GM18870 (cell line): ENCODE measurements at regions not wholly inside any gene's neighbourhood (a gene's known extent, or its start where the extent isn't known, plus 50 kb on each side); places are given as distances from the start of the nearest gene placed in this dataset.
"Not testable (repeated sequence)": the region's sequence is repeated elsewhere in the genome, so short reads cannot be mapped to it uniquely, and the experiment has no call there.

Source experiments
- ATAC-seq: cut with Tn5 transposase; IDR thresholded peaks from one replicate; pipeline ENCODE4 v1.9.1; 2021; ENCODE audit warnings: moderate library complexity; ENCODE audit not compliant: unreplicated experiment

GRCh38 chr1:87398641-87399040 is 70.0 kb downstream of the LMO4 start:
- no peak for ATAC-seq

GRCh38 chr1:87399264-87399663 is 70.6 kb downstream of the LMO4 start:
- ATAC-seq: no peak

- ATAC-seq: no peak
These were observed 71.0 kb downstream of the LMO4 start for GRCh38 chr1:87399701-87400100.

DNA sequence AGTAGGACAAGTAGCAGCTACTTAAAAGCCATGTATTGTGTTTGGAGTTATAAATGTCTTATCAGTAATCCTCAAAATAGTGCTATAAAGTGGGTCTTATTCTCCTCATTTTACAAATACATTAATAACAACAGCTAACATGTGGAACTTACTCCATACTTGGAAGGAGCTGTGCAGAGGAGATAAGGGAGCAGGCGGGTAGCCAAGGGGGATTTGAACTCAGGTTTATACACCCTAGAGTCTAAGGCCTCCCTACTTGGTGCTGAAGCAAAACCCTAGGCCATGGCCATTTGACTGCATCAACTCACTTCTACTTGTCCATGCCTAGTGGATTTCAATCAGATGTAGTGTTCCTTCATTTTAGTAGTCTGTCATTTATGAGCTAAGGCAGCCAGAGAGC is 72.1 kb downstream of the LMO4 start:
- ATAC-seq: no peak

DNA sequence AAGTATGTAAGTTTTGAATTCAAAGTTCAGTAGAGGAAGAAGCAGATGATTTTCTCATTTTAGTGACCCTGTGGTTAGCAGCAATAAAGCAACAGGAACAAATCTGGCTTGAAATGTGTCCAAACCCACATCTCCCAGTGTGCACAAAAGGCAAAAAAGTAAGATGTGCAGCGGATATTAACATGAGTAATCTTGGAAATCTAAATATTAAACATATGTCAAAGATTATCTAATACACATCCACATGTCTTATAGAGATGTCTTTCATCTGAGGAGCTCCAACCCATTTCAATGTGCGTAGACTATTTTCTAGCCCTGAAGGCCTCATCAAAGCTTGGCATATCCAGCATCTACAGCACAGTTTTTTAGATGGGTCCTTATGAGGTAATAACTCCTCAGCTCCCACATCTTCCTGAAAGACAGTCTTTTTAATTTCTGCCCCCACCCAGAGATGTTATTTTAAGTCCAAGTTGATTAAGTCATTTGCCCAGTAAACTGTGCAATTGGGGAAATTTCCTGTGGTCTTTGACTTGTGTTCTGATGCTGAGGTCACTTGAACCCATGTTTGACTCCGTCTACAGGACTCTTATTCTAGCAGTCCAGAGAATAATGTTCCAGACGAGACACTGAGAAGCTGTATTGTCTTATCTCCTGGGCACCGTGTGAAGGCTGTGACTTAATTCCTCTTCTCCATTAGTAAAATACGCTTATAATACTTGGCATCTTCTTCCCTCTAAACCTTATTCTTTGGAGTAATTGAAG is 73.7 kb downstream of the LMO4 start:
- no peak for ATAC-seq

DNA sequence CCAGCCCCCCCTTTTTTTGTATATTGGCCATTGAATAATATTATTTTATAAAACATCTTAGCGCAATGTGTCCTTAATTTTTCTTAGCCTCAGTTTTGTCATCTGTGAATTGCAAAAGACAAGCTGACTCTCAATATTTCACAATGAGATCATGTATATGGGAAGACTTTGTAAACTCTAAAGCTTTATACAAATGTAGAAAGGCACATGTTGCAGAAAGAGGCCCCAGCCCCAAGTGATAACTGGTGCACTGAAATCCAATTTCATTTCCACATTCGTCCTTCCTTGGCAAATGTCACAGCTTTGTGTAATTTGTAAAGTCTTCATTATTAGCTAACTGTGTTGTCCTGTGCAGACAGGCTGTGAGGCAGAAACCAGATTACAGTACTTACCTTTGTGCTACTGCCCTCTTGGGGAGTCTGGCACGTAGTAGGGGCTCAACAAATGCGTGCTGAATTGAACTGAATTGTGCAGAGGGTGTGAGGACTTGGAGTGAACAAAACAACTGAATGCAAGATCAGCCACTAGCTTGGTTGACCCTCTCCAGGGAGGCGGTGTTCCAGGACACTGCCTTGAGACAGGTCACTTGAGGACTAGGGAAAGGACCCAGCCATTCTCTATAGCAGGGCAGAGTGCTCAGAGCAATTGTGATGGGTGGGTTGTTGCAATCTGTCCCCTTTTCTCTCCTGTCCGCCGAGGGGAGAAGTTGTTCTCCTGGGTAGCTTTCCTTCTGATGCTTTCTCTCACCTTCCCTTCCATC is 74.6 kb downstream of the LMO4 start:
- no peak for ATAC-seq

GRCh38 chr1:87404296-87404695 is 75.6 kb downstream of the LMO4 start:
- ATAC-seq: no peak

DNA sequence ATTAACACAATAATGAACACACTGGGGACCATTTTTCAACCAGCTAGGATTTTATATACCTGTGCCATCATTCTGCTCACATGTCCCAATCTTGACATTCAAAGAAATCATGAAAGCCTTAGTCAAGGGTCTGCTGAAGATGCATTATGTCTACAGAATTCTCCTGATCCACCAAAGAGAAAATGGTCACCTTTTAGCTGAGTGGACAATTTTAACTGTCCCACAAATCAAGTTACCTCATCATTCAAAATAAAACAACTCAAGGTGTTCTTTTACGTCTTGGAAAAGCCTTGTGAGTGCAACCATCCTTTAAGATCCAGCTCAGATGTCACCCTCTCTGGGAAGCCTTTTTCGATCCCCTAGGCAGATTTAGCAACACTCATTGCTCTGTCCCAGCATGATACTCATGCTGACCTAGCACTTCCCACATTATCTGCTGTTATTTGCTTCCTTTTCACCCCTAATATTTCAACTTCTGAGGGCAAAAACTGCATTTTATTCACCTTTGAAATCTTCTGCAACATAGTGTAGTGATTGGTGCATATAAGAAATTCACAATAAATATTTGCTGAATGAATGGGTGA is 80.1 kb downstream of the LMO4 start:
- no peak for ATAC-seq

GRCh38 chr1:87410776-87411480 is 82.2 kb downstream of the LMO4 start:
- ATAC-seq: no peak

DNA sequence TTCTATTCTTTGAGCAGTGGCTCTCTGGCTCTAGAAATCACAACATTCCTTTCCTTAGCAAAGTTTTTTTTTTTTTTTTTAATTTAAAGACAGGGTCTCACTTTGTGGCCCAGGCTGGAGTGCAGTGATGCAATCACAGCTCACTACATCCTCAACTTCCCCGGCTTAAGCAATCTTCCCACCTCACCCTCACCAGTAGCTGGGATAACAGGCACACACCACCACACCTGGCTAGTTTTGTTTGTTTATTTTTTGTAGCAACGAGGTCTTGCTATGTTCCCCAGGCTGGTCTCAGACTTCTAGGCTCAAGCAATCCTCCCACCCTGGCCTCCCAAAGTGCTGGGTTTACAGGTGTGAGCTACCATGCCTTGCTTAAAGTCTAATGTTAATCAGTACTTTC is 85.2 kb downstream of the LMO4 start:
- ATAC-seq: not testable (repeated sequence)

DNA sequence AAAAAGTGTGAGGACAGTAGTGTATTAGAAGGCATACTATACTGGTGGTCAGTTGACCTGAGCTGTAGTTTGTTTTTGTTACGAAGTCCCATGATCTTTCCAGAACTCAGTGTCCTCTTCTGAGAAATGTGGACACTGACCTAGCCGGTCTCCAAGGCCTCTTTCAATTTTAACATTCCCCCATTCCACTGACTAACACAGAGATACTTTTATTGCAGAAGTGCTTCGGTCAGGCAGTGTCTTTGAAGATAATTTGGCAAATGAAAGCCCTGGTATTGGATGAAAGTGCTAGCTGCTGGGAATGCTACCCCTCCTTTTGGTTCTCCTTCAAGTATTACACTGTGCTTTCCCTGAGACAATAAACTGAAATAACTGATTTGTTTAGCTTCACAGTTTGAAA is 89.4 kb downstream of the LMO4 start:
- ATAC-seq: no peak

- ATAC-seq: no peak
These were observed 93.1 kb downstream of the LMO4 start for GRCh38 chr1:87421809-87422208.

DNA sequence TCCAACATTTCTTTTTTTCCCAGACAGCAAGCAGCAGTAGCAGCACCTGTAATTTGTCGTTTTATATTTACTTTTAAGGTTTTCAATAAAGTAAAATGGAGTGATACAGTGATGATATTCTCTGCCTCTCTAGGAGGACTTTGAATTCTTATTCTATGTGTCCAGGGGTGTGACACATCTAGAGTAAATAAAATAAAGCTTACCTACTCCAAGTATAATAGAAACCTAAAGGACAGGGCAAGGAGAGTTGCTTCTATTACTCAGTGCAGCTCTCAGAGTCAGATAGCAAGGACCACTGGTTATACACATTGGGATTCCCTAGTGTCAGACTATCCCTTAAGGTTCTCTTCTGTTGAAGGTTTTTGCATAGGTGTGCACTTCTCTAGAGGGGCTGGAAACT is 95.9 kb downstream of the LMO4 start:
- no peak for ATAC-seq

DNA sequence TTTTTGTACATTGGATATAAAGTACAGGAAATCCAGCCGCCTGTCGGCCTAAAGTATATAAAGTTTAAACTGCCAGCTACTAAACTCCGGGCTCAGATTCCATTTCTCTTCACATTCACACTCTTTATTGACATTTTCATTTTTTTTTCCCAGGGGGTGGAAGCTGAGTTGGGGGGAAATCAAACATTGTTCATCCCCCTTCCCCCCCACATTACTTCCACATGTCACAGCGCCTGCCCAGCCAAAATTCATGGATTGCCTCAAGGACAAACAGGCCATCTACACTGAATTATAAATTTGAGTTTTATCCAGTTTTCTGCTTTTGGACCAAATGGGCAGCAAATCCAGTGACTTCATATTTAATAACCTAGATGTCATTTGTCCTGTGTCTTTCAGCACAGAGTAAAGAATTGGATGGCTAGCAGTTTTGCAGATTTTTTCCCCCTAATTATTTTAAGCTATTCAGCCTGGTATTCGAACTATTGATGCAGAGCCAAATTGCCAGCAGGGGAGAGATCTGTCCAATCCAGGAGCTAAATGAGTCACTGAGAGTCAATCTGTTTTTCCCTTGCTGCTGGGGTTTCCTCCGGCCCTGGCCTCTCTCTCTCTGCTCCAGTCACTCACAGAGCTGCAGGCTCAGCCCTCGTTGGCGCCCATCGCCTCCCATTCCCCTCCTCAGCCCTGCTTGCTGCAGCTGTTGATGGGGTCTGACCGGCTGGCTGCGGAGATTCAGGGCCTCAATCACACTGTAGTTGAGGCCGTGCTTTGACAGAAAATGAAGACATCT is 98.0 kb downstream of the LMO4 start:
- no peak for ATAC-seq

- ATAC-seq: no peak
These were observed 99.7 kb downstream of the LMO4 start for GRCh38 chr1:87428367-87428766.

- no peak for ATAC-seq
These were observed 100.2 kb downstream of the LMO4 start for GRCh38 chr1:87428883-87429282.

- ATAC-seq: no peak
These were observed 104.0 kb downstream of the LMO4 start for GRCh38 chr1:87432685-87433084.

DNA sequence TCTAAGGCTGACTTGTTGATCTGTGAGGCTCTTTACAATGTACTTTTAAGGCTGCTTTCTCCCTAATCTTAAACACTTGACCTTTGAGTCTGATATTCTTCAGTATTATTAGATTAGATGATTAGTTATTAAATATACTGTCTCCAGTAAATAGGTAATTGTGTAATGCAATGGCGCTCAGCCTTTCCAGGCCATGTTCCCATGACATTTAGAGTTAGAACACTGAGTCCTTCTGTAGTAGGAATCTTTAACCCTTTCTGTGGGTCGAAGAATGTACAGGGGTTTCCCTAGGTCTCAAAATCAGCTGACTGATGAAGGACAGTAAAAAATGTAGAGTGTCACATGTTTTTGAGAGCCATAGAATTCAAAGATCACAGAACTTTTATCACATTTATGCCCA is 104.4 kb downstream of the LMO4 start:
- not testable (repeated sequence) for ATAC-seq

- no peak for ATAC-seq
These were observed 106.8 kb downstream of the LMO4 start for GRCh38 chr1:87435484-87435883.

- ATAC-seq: not testable (repeated sequence)
These were observed 107.4 kb downstream of the LMO4 start for GRCh38 chr1:87436115-87436514.

DNA sequence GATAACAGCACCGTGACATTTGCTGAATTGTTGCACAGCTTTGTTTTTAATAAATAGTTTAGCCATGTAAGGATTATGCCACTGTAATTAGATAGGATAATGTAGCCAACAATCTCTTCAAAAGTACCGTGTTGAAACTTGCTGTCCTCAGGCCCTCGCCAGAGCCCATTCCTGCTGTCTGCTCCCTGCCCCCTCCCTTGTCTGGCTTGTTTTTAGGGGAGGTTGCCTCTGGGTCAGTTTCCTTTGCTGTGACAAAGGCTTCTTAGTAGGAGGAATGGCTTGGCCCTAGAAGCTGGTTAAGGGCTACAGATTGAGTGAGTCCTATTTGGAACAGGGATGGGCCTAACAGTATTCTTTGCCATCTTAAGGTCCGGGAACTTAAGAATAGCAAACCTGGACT is 107.9 kb downstream of the LMO4 start:
- ATAC-seq: no peak
